GM12865 (cell line): ENCODE measurements at regions not wholly inside any gene's neighbourhood (a gene's known extent, or its start where the extent isn't known, plus 50 kb on each side); places are given as distances from the start of the nearest gene placed in this dataset.

Experiments
- DNase-seq: peaks from one replicate; pipeline ENCODE4 v3.0.0; 2010; ENCODE audit warnings: low read depth
- H3K4me3 ChIP-seq: 2 replicates; pipeline ENCODE4 v1.5.1; 2011; ENCODE audit warnings: mild to moderate bottlenecking, low read depth, low read length, control low read depth
- TF ChIP-seq, protein P1 (sequence below): IDR thresholded peaks from 2 replicates; pipeline ENCODE4 v1.5.1; 2011; ENCODE audit warnings: low read length, control low read depth, low read depth, inconsistent platforms; ENCODE audit not compliant: insufficient read depth; ENCODE audit errors: missing control alignments

- H3K4me3 ChIP-seq = no peak overlapping the region
- TF ChIP-seq, protein P1, sequence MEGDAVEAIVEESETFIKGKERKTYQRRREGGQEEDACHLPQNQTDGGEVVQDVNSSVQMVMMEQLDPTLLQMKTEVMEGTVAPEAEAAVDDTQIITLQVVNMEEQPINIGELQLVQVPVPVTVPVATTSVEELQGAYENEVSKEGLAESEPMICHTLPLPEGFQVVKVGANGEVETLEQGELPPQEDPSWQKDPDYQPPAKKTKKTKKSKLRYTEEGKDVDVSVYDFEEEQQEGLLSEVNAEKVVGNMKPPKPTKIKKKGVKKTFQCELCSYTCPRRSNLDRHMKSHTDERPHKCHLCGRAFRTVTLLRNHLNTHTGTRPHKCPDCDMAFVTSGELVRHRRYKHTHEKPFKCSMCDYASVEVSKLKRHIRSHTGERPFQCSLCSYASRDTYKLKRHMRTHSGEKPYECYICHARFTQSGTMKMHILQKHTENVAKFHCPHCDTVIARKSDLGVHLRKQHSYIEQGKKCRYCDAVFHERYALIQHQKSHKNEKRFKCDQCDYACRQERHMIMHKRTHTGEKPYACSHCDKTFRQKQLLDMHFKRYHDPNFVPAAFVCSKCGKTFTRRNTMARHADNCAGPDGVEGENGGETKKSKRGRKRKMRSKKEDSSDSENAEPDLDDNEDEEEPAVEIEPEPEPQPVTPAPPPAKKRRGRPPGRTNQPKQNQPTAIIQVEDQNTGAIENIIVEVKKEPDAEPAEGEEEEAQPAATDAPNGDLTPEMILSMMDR = no peak
- no peak for DNase-seq
Measured at GRCh38 chr12:46959502-46959901, 119.9 kb upstream of the PCED1B start.

GRCh38 chr12:46960681-46961080, 118.7 kb upstream of the PCED1B start:
- H3K4me3 ChIP-seq = no peak overlapping the region
- TF ChIP-seq, protein P1 = no peak

DNA sequence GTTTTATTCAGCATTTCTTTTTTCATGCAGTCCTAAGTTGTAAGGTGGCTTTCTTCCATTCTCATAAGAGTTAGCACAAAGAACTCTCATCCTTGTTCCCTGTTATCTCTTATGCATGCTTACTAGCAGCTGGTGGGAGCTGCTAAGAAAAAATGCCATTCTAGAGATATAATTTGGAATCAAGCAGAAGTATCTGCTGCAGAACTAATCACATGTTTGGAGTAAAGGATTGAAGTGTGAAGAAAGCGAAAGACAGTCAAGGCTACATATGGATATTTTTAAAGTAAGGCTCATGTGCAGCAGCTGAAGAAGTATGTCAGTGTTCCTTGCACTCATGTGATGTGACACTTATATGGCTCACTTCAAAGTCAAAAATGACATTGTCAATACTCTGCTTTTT, 116.2 kb upstream of the PCED1B start:
- no peak for DNase-seq
- TF ChIP-seq, protein P1 = no peak
- H3K4me3 ChIP-seq = no peak overlapping the region

More at GRCh38 chr12:46960681-46961080, 118.7 kb upstream of the PCED1B start:
- DNase-seq = no peak

DNA sequence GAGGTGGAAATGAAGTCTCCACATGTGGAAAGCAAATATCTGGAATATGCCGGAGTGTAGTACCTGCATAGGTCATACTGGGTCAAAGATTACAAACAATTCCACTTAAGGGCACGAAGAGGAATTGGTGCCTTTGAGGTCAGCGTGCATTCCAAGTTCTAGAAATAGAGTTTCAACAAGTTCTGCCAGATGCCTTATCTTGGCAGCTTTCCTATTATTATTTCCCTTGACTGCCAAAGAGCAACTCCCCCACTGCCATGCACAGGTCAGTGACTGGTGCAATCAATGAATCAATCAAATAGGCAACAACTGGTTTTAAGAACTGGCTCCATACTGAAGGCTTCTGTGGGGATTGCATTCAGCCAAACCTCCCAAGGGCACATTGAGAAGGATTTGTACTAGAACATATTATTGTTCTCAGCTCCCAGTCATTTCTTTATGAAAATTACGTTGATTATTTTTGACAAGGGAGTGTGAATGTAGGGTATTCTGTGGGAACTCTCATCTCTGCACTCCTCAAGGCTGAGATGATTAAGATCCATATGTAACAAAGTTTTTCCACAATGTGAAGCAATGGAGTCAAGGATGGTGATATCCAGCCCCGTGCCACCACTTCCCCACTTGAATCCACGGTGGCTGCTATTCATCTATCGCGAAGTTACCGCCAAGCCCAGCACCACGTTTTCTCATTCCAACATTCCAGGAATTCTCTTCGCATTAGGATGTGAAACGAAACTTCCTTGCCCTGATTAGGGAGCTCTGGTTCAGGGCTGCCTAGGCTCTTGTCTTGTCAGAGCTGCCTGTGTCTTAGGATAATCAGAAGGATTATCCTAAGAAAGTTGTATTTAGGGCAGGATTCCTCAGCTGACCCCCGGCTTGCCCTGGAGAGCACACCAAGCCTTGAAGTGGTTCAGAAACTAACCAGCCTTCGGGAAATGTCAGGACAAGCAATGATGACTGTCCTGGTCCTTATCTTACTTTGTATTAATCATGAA, 115.1 kb upstream of the PCED1B start:
- TF ChIP-seq, protein P1 = no peak
- no peak for DNase-seq
- H3K4me3 ChIP-seq = no peak overlapping the region

DNA sequence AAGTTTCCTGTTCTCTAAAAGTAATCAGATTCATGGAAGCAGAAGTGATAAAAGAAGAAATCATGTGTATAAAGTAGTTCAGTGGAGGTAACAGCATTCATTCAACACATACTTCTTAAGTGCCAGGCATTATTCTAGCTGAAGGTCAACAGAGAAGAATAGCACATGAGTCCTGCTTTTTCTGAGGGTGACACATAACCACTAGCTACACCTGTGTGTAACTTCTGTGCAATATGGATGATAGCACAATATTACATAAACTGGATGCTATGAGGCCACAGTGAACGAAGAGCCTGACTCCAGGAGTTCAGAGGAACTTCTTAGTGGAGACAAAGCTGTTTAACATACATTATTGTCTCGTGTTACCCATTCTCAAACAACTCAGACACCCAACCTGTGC, 114.3 kb upstream of the PCED1B start:
- no peak for DNase-seq
- no peak overlapping the region for H3K4me3 ChIP-seq
- TF ChIP-seq, protein P1 = no peak

DNA sequence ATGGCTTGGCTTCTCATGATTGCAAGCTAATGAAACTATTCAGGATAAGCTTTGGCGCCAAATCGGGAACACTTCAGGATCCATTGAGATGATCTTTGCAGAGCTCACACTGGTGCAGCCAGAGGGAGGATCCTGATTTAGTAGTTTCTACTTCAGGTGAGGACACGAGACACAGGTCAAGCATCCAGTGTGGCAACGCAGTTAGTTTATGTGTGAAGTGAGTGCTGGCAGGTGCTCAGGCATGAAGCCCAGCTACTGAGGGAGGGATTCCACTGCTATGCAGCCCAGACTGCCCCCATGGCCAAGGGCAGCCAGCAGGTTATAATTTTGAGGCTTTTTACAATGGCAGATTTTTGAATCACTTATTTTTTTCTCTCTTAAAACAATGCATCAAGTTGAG, 113.5 kb upstream of the PCED1B start:
- no peak overlapping the region for H3K4me3 ChIP-seq
- TF ChIP-seq, protein P1 = no peak
- DNase-seq = no peak
